K562 (cell line): ENCODE measurements at regions not wholly inside any gene's neighbourhood (a gene's known extent, or its start where the extent isn't known, plus 50 kb on each side); places are given as distances from the start of the nearest gene placed in this dataset.

ENCODE experiments used
- ATAC-seq: fragments of 200-7000 bp; cut with Tn5 transposase; 3 replicates; pipeline ENCODE4 v1.9.1; 2020; ENCODE audit warnings: moderate library complexity
- BruUV-seq: library from RNA; stranded (reverse); fragments of 400-500 nt; replicated peaks from 2 replicates; lab custom pipeline; 2021; lab: Mats Ljungman, UMichigan
- CTCF ChIA-PET: fragments of 300-600 bp; formaldehyde crosslinking; extraction: SDS; loops from one replicate; lab custom pipeline; 2021; ENCODE audit warnings: low intra/inter-chr PET ratio; lab: Yijun Ruan, JAX
- POLR2A ChIA-PET: fragments of 300-600, 350-650 bp; sonication (Branson Sonifier 250); formaldehyde crosslinking; extraction: SDS; loops from one replicate; lab custom pipeline; 2021; ENCODE audit warnings: antibody characterized with exemption, inconsistent platforms; lab: Yijun Ruan, JAX
- DNase-seq, 4 experiments: peaks; one replicate each; pipeline versions ENCODE4 v3.0.0 to v3.0.0-alpha.2; 2011 to 2018; ENCODE audit warnings: low spot score in 3 of 4, mixed read lengths in 3 of 4; ENCODE audit errors: extremely low read depth in 1 of 4
- FAIRE-seq: peaks from 2 replicates; lab custom pipeline; 2011; peaks lifted over from hg19 to GRCh38; lab: Jason Lieb, UNC
- H2AFZ ChIP-seq: 2 replicates; pipeline ENCODE4 v1.6.0; 2011; ENCODE audit warnings: low read depth, low read length, control low read depth, inconsistent platforms
- H3K27ac ChIP-seq: fragments of 200-600 bp; 3 replicates; pipeline ENCODE4 v1.8.0; 2011; ENCODE audit warnings: low read depth, mild to moderate bottlenecking, control low read depth, inconsistent platforms, low read length, moderate library complexity, mixed read lengths; ENCODE audit errors: extremely low read depth
- H3K27me3 ChIP-seq, 2 experiments: fragments of 300-600 bp in 1 of 2; 2 replicates in 1 of 2; 3 replicates in 1 of 2; pipeline versions ENCODE4 v1.6.0 to v1.8.0; 2011; ENCODE audit warnings: inconsistent platforms in 2 of 2, low read length in 2 of 2, mild to moderate bottlenecking in 1 of 2, mixed read lengths in 1 of 2, moderate library complexity in 1 of 2; ENCODE audit not compliant: control insufficient read depth in 2 of 2, insufficient read depth in 2 of 2
- H3K36me3 ChIP-seq: fragments of 300-600 bp; 3 replicates; pipeline ENCODE4 v1.8.0; 2011; ENCODE audit warnings: mild to moderate bottlenecking, low read length, inconsistent platforms; ENCODE audit not compliant: control insufficient read depth, insufficient read depth
- H3K4me1 ChIP-seq, 2 experiments: fragments of 200-600 bp in 1 of 2; replicated peaks in 1 of 2; 2 replicates in 1 of 2; 3 replicates in 1 of 2; pipeline versions ENCODE4 v1.5.1 to v1.8.0; 2011; ENCODE audit warnings: inconsistent platforms in 2 of 2, low read length in 2 of 2, mild to moderate bottlenecking in 1 of 2, mixed read lengths in 1 of 2, moderate library complexity in 1 of 2; ENCODE audit not compliant: control insufficient read depth in 2 of 2, insufficient read depth in 2 of 2
- H3K4me2 ChIP-seq: 2 replicates; pipeline ENCODE4 v1.6.1; 2011; ENCODE audit warnings: low read length, control low read depth, inconsistent platforms, mixed read lengths; ENCODE audit not compliant: insufficient read depth
- H3K4me3 ChIP-seq: fragments of 200-600 bp; sonication (generic), shearing (Covaris generic); 2 replicates; pipeline ENCODE4 v1.5.1; 2016; ENCODE audit warnings: control low read depth, inconsistent platforms
- H3K79me2 ChIP-seq: fragments of 200-600 bp; 3 replicates; pipeline ENCODE4 v1.8.0; 2011; ENCODE audit warnings: low read length, inconsistent platforms; ENCODE audit not compliant: control insufficient read depth, insufficient read depth
- H3K9ac ChIP-seq, 2 experiments: 2 replicates each; pipeline versions ENCODE4 v1.6.0 to v1.6.1; 2011; ENCODE audit warnings: low read depth in 2 of 2, low read length in 2 of 2, control low read depth in 1 of 2, inconsistent platforms in 1 of 2, mild to moderate bottlenecking in 1 of 2, mixed read lengths in 1 of 2; ENCODE audit not compliant: insufficient read depth in 1 of 2
- H3K9me1 ChIP-seq: one replicate; pipeline ENCODE4 v1.6.0; 2011; ENCODE audit warnings: inconsistent platforms, mild to moderate bottlenecking, low read length, moderate library complexity; ENCODE audit not compliant: control insufficient read depth, insufficient read depth
- H3K9me3 ChIP-seq: replicated peaks from 2 replicates; pipeline ENCODE4 v1.5.1; 2011; ENCODE audit warnings: low read depth, low read length, inconsistent platforms; ENCODE audit not compliant: control insufficient read depth, insufficient read depth
- H4K20me1 ChIP-seq: replicated peaks from 2 replicates; pipeline ENCODE4 v1.6.1; 2011; ENCODE audit warnings: low read length, inconsistent platforms, mixed read lengths; ENCODE audit not compliant: control insufficient read depth, insufficient read depth
- ADNP ChIP-seq: fragments of 200-800 bp; sonication (Bioruptor generic); IDR thresholded peaks from 2 replicates; pipeline ENCODE4 v1.6.1; 2016; ENCODE audit warnings: missing genetic modification characterization, missing compliant biosample characterization
- ARHGAP35 ChIP-seq: fragments of 450-650 bp; IDR thresholded peaks from 2 replicates; pipeline ENCODE4 v1.6.1; 2018; ENCODE audit not compliant: partially characterized antibody
- BHLHE40 ChIP-seq: IDR thresholded peaks from 2 replicates; pipeline ENCODE4 v1.6.1; 2011; ENCODE audit warnings: low read length, improper control_type of control experiment
- CBFB ChIP-seq: sonication (generic); formaldehyde crosslinking; IDR thresholded peaks from 2 replicates; pipeline ENCODE4 v1.4.0; 2020; ENCODE audit warnings: mild to moderate bottlenecking, missing genetic modification reagents
- E2F5 ChIP-seq: sonication (generic); formaldehyde crosslinking; IDR thresholded peaks from 2 replicates; pipeline ENCODE4 v1.8.0; 2022; ENCODE audit warnings: mild to moderate bottlenecking, missing genetic modification reagents
- ELK1 ChIP-seq: sonication (generic); formaldehyde crosslinking; IDR thresholded peaks from 2 replicates; pipeline ENCODE4 v1.8.1; 2022; ENCODE audit warnings: missing genetic modification reagents
- IRF2 ChIP-seq: sonication (generic); formaldehyde crosslinking; IDR thresholded peaks from 2 replicates; pipeline ENCODE4 v1.8.1; 2022; ENCODE audit warnings: mild to moderate bottlenecking, missing genetic modification reagents
- NCOA2 ChIP-seq, 2 experiments: fragments of 450-650 bp; IDR thresholded peaks; 2 replicates each; pipeline ENCODE4 v1.6.1; 2018; ENCODE audit warnings: mild to moderate bottlenecking in 2 of 2, moderate library complexity in 1 of 2; ENCODE audit not compliant: partially characterized antibody in 2 of 2
- NCOA4 ChIP-seq: fragments of 450-650 bp; IDR thresholded peaks from 2 replicates; pipeline ENCODE4 v1.6.1; 2018; ENCODE audit warnings: mild to moderate bottlenecking; ENCODE audit not compliant: partially characterized antibody
- POLR2AphosphoS5 ChIP-seq: IDR thresholded peaks from 2 replicates; pipeline ENCODE4 v1.6.1; 2011; ENCODE audit warnings: mild to moderate bottlenecking, low read depth, low read length, moderate library complexity; ENCODE audit not compliant: control insufficient read depth, insufficient read depth
- POLR2H ChIP-seq: IDR thresholded peaks from 2 replicates; pipeline ENCODE4 v1.6.1; 2016; ENCODE audit warnings: missing genetic modification characterization, low read depth, mild to moderate bottlenecking, control low read depth, missing compliant biosample characterization, moderate library complexity
- SFPQ ChIP-seq: fragments of 200-400 bp; formaldehyde crosslinking; IDR thresholded peaks from 2 replicates; pipeline ENCODE4 v1.6.1; 2017; ENCODE audit warnings: mild to moderate bottlenecking, low read depth, low read length, moderate library complexity
- TBP ChIP-seq: optimal IDR thresholded peaks from 2 replicates; pipeline ENCODE3; 2011; ENCODE audit warnings: low read depth, low read length, improper control_type of control experiment
- TSC22D4 ChIP-seq: fragments of 450-650 bp; IDR thresholded peaks from 2 replicates; pipeline ENCODE4 v1.6.1; 2016; ENCODE audit warnings: missing genetic modification characterization, missing biosample characterization, control low read depth
- ZNF224 ChIP-seq: sonication (generic); formaldehyde crosslinking; IDR thresholded peaks from 2 replicates; pipeline ENCODE4 v1.8.0; 2022; ENCODE audit warnings: mild to moderate bottlenecking, missing genetic modification reagents
- ZNF282 ChIP-seq: sonication (generic); formaldehyde crosslinking; IDR thresholded peaks from 2 replicates; pipeline ENCODE4 v1.8.1; 2023; ENCODE audit warnings: missing genetic modification reagents
- ZNF561 ChIP-seq: fragments of 450-650 bp; formaldehyde crosslinking; conservative IDR thresholded peaks from 2 replicates; pipeline ENCODE4 v1.4.0; 2020; ENCODE audit warnings: mild to moderate bottlenecking, moderate library complexity
- whole genome bisulfite sequencing: fragments of 100-300 bp; shearing (Covaris generic); methylation state at CpG from one replicate; pipeline ENCODE4 v1.1.6; 2016; ENCODE audit warnings: low coverage, mixed read lengths; ENCODE audit not compliant: insufficient coverage; ENCODE audit errors: missing lambda C conversion rate; 5-methylcytosine and 5-hydroxymethylcytosine counted together
- in situ Hi-C: fragments of 300-500 bp; cut with MboI; formaldehyde crosslinking; loops from 4 replicates; pipeline ENCODE4 v1.15.0; 2018; ENCODE audit warnings: inconsistent platforms, mixed read lengths
- intact Hi-C: fragments of 100-400 bp; cut with micrococcal nuclease; formaldehyde crosslinking; loops from 2 replicates; pipeline ENCODE4 v1.14.2; 2022

- TF ChIP-seq ADNP (tag) (no peak), POLR2H (tag) (no peak), ZNF561 (no peak), BHLHE40 (no peak), IRF2 (CRISPR knock-in tag) (no peak), SFPQ (no peak), TSC22D4 (tag) (no peak), ZNF282 (CRISPR knock-in tag) (no peak), POLR2AphosphoS5 (no peak), NCOA2 (IDR thresholded peaks at IDR 0.05; ENCODE audit: partially characterized antibody in 2 of 2) (no peak), TBP (no peak), CBFB (no peak), ELK1 (CRISPR knock-in tag) (no peak), ARHGAP35 (no peak), ZNF224 (CRISPR knock-in tag) (no peak), NCOA4 (no peak), E2F5 (CRISPR knock-in tag) (no peak)
- in situ Hi-C loops = no loop called here
- H3K4me1 ChIP-seq = no peaks in the 10 kb centered on the region
- ATAC-seq (no peak), DNase-seq (no peak), FAIRE-seq (no peak)
- no peak overlapping the region for H3K4me3 ChIP-seq
- ChIA-PET POLR2A (no interaction called here), CTCF (no interaction called here)
- H3K9me1 ChIP-seq = no peaks in the 10 kb centered on the region
- no peaks in the 10 kb centered on the region for H3K36me3 ChIP-seq
- 0% methylated on average over 4 of the region's 4 CpGs for WGBS
- H3K9ac ChIP-seq = no peak overlapping the region
- H3K9me3 ChIP-seq = no peaks in the 10 kb centered on the region
- H4K20me1 ChIP-seq = no peaks in the 10 kb centered on the region
- H3K79me2 ChIP-seq = no peaks in the 10 kb centered on the region
- H3K27ac ChIP-seq = no peak overlapping the region
- intact Hi-C loops = no loop called here
- H3K4me2 ChIP-seq = no peak overlapping the region
- no peak overlapping the region for H2AFZ ChIP-seq
- no peaks in the 10 kb centered on the region for H3K27me3 ChIP-seq
- BruUV-seq = no TSS peak
These were observed 461.5 kb upstream of the GHITM start for GRCh38 chr10:83677795-83678194.
